GM12864 (cell line): ENCODE measurements at regions not wholly inside any gene's neighbourhood (a gene's known extent, or its start where the extent isn't known, plus 50 kb on each side); places are given as distances from the start of the nearest gene placed in this dataset.

Source experiments
- DNase-seq: peaks from one replicate; pipeline ENCODE4 v3.0.0-alpha.2; 2011; ENCODE audit warnings: low read depth
- H3K4me3 ChIP-seq: 2 replicates; pipeline ENCODE4 v1.5.1; 2011; ENCODE audit warnings: mild to moderate bottlenecking, low read depth, low read length, control low read depth
- CTCF ChIP-seq: IDR thresholded peaks from 2 replicates; pipeline ENCODE4 v1.5.1; 2011; ENCODE audit warnings: low read depth, mild to moderate bottlenecking, moderate library complexity, low read length, control low read depth, inconsistent platforms; ENCODE audit errors: missing control alignments

GRCh38 chr1:68791800-68792199 lies 294.9 kb upstream of the DEPDC1 start:
- no peak for TF ChIP-seq CTCF
- H3K4me3 ChIP-seq = no peak overlapping the region
- DNase-seq = no peak

GRCh38 chr1:68795956-68796355 lies 299.1 kb upstream of the DEPDC1 start:
- no peak for DNase-seq
- no peak overlapping the region for H3K4me3 ChIP-seq
- no peak for TF ChIP-seq CTCF

- H3K4me3 ChIP-seq = no peak overlapping the region
- no peak for DNase-seq
- TF ChIP-seq CTCF = no peak
These were observed 300.0 kb upstream of the DEPDC1 start for GRCh38 chr1:68796888-68797287.

GRCh38 chr1:68798071-68798470 lies 301.2 kb upstream of the DEPDC1 start:
- no peak for TF ChIP-seq CTCF
- DNase-seq = no peak
- H3K4me3 ChIP-seq = no peak overlapping the region

GRCh38 chr1:68799096-68799495 lies 302.2 kb upstream of the DEPDC1 start:
- H3K4me3 ChIP-seq = no peak overlapping the region
- DNase-seq = no peak
- no peak for TF ChIP-seq CTCF

GRCh38 chr1:68800182-68800581 lies 303.3 kb upstream of the DEPDC1 start:
- H3K4me3 ChIP-seq = no peak overlapping the region
- no peak for TF ChIP-seq CTCF
- no peak for DNase-seq

GRCh38 chr1:68801440-68801839 lies 304.6 kb upstream of the DEPDC1 start:
- no peak for TF ChIP-seq CTCF
- no peak overlapping the region for H3K4me3 ChIP-seq
- no peak for DNase-seq
